HFFc6 (cell line): ENCODE measurements at regions not wholly inside any gene's neighbourhood (a gene's known extent, or its start where the extent isn't known, plus 50 kb on each side); places are given as distances from the start of the nearest gene placed in this dataset.

Experiments used
- DNase-seq: peaks from one replicate; pipeline ENCODE4 v3.0.0-alpha.2; 2018
- H3K27ac Mint-ChIP-seq: 2 replicates; pipeline ENCODE4 v1.8.0; 2020; ENCODE audit warnings: mild to moderate bottlenecking, mixed read lengths
- H3K27me3 Mint-ChIP-seq: 2 replicates; pipeline ENCODE4 v1.8.0; 2021; ENCODE audit warnings: mild to moderate bottlenecking, moderate library complexity, mixed read lengths; ENCODE audit not compliant: insufficient read depth
- H3K36me3 Mint-ChIP-seq: 2 replicates; pipeline ENCODE4 v1.8.0; 2021; ENCODE audit warnings: low read depth, mixed read lengths
- H3K4me1 Mint-ChIP-seq: 2 replicates; pipeline ENCODE4 v1.8.0; 2020; ENCODE audit warnings: low read depth, mixed read lengths
- H3K4me3 Mint-ChIP-seq: 2 replicates; pipeline ENCODE4 v1.8.0; 2020; ENCODE audit warnings: mild to moderate bottlenecking, moderate library complexity, mixed read lengths
- H3K9me3 Mint-ChIP-seq: 2 replicates; pipeline ENCODE4 v1.8.0; 2020; ENCODE audit warnings: mild to moderate bottlenecking, mixed read lengths
- CTCF ChIP-seq: fragments of 200-600 bp; sonication (generic); IDR thresholded peaks from 2 replicates; pipeline ENCODE4 v1.5.0; 2021; ENCODE audit warnings: antibody characterized with exemption, mild to moderate bottlenecking

- H3K4me3 Mint-ChIP-seq: no peak overlapping the region
- H3K9me3 Mint-ChIP-seq: peaks cover 9% of the 10 kb centered on the region
- TF ChIP-seq CTCF: no peak
- no peak overlapping the region for H3K27ac Mint-ChIP-seq
- H3K27me3 Mint-ChIP-seq: peaks cover 29% of the 10 kb centered on the region
- peaks cover 12% of the 10 kb centered on the region; the same call in 1 of the 2 replicates for H3K4me1 Mint-ChIP-seq
- no peak for DNase-seq
- H3K36me3 Mint-ChIP-seq: no peaks in the 10 kb centered on the region
Measured at GRCh38 chr15:58258501-58259292, 120.5 kb downstream of the AQP9 start.

- Mint-ChIP-seq H3K9me3 (no peaks in the 10 kb centered on the region), H3K4me1 (peaks cover 12% of the 10 kb centered on the region; the same call in 1 of the 2 replicates), H3K36me3 (no peaks in the 10 kb centered on the region), H3K27ac (no peak overlapping the region), H3K27me3 (peaks cover 30% of the 10 kb centered on the region), H3K4me3 (no peak overlapping the region)
- TF ChIP-seq CTCF: no peak
- no peak for DNase-seq
Measured at GRCh38 chr15:58260205-58260724, 122.1 kb downstream of the AQP9 start.

- peak; percentile 23 for DNase-seq
- no peak overlapping the region for H3K27ac Mint-ChIP-seq
- H3K36me3 Mint-ChIP-seq: no peaks in the 10 kb centered on the region
- TF ChIP-seq CTCF: no peak
- H3K4me1 Mint-ChIP-seq: peaks cover 12% of the 10 kb centered on the region; the same call in 1 of the 2 replicates
- no peaks in the 10 kb centered on the region for H3K9me3 Mint-ChIP-seq
- H3K27me3 Mint-ChIP-seq: peaks cover 28% of the 10 kb centered on the region
- H3K4me3 Mint-ChIP-seq: no peak overlapping the region
Measured at GRCh38 chr15:58260725-58261267, 122.6 kb downstream of the AQP9 start.

GRCh38 chr15:58261368-58261767 lies 123.2 kb downstream of the AQP9 start:
- TF ChIP-seq CTCF: no peak
- Mint-ChIP-seq H3K27ac (no peak overlapping the region), H3K4me1 (peaks cover 12% of the 10 kb centered on the region; the same call in 1 of the 2 replicates), H3K4me3 (no peak overlapping the region), H3K27me3 (peaks cover 30% of the 10 kb centered on the region), H3K9me3 (no peaks in the 10 kb centered on the region), H3K36me3 (no peaks in the 10 kb centered on the region)
- DNase-seq: no peak

GRCh38 chr15:58264053-58264971 lies 126.1 kb downstream of the AQP9 start:
- Mint-ChIP-seq H3K27me3 (peaks cover 28% of the 10 kb centered on the region), H3K9me3 (no peaks in the 10 kb centered on the region)

More at GRCh38 chr15:58264053-58264971, 126.1 kb downstream of the AQP9 start:
- no peak overlapping the region for H3K4me3 Mint-ChIP-seq
- no peak overlapping the region for H3K27ac Mint-ChIP-seq
- TF ChIP-seq CTCF: no peak
- H3K4me1 Mint-ChIP-seq: peaks cover 12% of the 10 kb centered on the region; the same call in 1 of the 2 replicates
- no peaks in the 10 kb centered on the region for H3K36me3 Mint-ChIP-seq
- no peak for DNase-seq
